DND-41 (cell line): ENCODE measurements at regions not wholly inside any gene's neighbourhood (a gene's known extent, or its start where the extent isn't known, plus 50 kb on each side); places are given as distances from the start of the nearest gene placed in this dataset.

Source experiments
- ATAC-seq: fragments of 200-7000 bp; cut with Tn5 transposase; 3 replicates; pipeline ENCODE4 v1.9.1; 2021; ENCODE audit warnings: low read depth; ENCODE audit not compliant: insufficient read depth
- DNase-seq: peaks from one replicate; pipeline ENCODE4 v3.0.0-alpha.2; 2020
- H2AFZ ChIP-seq: 2 replicates; pipeline ENCODE4 v1.6.0; 2012; ENCODE audit warnings: low read depth, low read length
- H3K27ac ChIP-seq: 2 replicates; pipeline ENCODE4 v1.5.1; 2012; ENCODE audit warnings: low read length, inconsistent platforms
- H3K27me3 ChIP-seq: fragments of 200-600 bp; sonication (generic); 2 replicates; pipeline ENCODE4 v1.6.0; 2012; ENCODE audit warnings: low read length, mild to moderate bottlenecking, inconsistent platforms; ENCODE audit not compliant: insufficient read depth, poor library complexity
- H3K36me3 ChIP-seq: 2 replicates; pipeline ENCODE4 v1.5.1; 2012; ENCODE audit warnings: low read length, inconsistent platforms; ENCODE audit not compliant: insufficient read depth
- H3K4me1 ChIP-seq: 2 replicates; pipeline ENCODE4 v1.5.1; 2012; ENCODE audit warnings: mild to moderate bottlenecking, low read length; ENCODE audit not compliant: insufficient read depth
- H3K4me2 ChIP-seq: 2 replicates; pipeline ENCODE4 v1.6.0; 2012; ENCODE audit warnings: mild to moderate bottlenecking, moderate library complexity, low read length, inconsistent platforms; ENCODE audit not compliant: insufficient read depth
- H3K4me3 ChIP-seq, 2 experiments: fragments of 200-600 bp in 1 of 2; shearing (Covaris generic) in 1 of 2; 2 replicates each; pipeline ENCODE4 v1.5.1; 2012 to 2016; ENCODE audit warnings: inconsistent platforms in 2 of 2, low read length in 2 of 2, mild to moderate bottlenecking in 2 of 2, low read depth in 1 of 2, moderate library complexity in 1 of 2
- H3K79me2 ChIP-seq: 2 replicates; pipeline ENCODE4 v1.6.0; 2012; ENCODE audit warnings: low read length, inconsistent platforms; ENCODE audit not compliant: insufficient read depth
- H3K9ac ChIP-seq: 2 replicates; pipeline ENCODE4 v1.6.0; 2012; ENCODE audit warnings: low read depth, mild to moderate bottlenecking, inconsistent platforms, low read length, moderate library complexity
- H3K9me3 ChIP-seq: 2 replicates; pipeline ENCODE4 v1.5.1; 2012; ENCODE audit warnings: low read length, moderate library complexity, mild to moderate bottlenecking, inconsistent platforms; ENCODE audit not compliant: insufficient read depth, severe bottlenecking
- H4K20me1 ChIP-seq: 2 replicates; pipeline ENCODE4 v1.6.0; 2012; ENCODE audit warnings: low read length; ENCODE audit not compliant: insufficient read depth
- EZH2 ChIP-seq: IDR thresholded peaks from 3 replicates; pipeline ENCODE4 v1.6.1; 2012; ENCODE audit warnings: borderline replicate concordance, low read depth, mild to moderate bottlenecking, moderate library complexity, low read length, inconsistent platforms; ENCODE audit not compliant: severe bottlenecking
- TF ChIP-seq, protein P1 (sequence below): IDR thresholded peaks from 2 replicates; pipeline ENCODE4 v1.5.1; 2012; ENCODE audit warnings: borderline replicate concordance, low read length, moderate library complexity, mild to moderate bottlenecking; ENCODE audit not compliant: poor library complexity, severe bottlenecking; ENCODE audit errors: extremely low read depth

DNA sequence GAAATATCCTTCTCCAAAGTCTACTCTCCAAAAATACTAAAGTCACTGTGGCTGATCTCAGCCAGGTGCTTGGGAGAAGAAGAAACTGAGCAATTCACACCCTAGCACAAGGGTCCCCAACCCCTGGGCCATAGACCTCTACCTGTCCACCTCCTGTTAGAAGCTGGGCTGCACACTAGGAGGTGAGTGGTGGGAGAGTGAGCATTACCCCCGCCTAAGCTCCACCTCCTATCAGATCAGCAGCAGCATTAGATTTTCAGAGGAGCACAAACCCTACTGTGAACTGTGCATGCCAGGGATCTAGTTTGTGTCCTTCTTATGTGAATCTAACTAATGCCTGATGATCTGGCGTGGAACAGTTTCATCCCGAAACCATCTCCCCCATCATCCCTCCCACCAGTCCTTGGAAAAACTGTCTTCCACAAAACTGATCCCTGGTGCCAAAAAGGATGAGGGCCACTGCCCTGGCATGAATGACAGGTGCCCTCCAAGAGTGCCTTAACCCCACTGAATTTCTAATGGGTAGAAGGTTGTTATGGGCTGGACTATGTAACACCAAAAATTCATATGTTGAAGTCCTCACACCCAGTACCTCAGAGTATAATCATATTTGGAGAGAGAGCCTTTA lies 109.2 kb upstream of the CDYL start:
- no peak for ATAC-seq
- TF ChIP-seq, protein P1, sequence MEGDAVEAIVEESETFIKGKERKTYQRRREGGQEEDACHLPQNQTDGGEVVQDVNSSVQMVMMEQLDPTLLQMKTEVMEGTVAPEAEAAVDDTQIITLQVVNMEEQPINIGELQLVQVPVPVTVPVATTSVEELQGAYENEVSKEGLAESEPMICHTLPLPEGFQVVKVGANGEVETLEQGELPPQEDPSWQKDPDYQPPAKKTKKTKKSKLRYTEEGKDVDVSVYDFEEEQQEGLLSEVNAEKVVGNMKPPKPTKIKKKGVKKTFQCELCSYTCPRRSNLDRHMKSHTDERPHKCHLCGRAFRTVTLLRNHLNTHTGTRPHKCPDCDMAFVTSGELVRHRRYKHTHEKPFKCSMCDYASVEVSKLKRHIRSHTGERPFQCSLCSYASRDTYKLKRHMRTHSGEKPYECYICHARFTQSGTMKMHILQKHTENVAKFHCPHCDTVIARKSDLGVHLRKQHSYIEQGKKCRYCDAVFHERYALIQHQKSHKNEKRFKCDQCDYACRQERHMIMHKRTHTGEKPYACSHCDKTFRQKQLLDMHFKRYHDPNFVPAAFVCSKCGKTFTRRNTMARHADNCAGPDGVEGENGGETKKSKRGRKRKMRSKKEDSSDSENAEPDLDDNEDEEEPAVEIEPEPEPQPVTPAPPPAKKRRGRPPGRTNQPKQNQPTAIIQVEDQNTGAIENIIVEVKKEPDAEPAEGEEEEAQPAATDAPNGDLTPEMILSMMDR, result no peak
- TF ChIP-seq EZH2, result no peak

DNA sequence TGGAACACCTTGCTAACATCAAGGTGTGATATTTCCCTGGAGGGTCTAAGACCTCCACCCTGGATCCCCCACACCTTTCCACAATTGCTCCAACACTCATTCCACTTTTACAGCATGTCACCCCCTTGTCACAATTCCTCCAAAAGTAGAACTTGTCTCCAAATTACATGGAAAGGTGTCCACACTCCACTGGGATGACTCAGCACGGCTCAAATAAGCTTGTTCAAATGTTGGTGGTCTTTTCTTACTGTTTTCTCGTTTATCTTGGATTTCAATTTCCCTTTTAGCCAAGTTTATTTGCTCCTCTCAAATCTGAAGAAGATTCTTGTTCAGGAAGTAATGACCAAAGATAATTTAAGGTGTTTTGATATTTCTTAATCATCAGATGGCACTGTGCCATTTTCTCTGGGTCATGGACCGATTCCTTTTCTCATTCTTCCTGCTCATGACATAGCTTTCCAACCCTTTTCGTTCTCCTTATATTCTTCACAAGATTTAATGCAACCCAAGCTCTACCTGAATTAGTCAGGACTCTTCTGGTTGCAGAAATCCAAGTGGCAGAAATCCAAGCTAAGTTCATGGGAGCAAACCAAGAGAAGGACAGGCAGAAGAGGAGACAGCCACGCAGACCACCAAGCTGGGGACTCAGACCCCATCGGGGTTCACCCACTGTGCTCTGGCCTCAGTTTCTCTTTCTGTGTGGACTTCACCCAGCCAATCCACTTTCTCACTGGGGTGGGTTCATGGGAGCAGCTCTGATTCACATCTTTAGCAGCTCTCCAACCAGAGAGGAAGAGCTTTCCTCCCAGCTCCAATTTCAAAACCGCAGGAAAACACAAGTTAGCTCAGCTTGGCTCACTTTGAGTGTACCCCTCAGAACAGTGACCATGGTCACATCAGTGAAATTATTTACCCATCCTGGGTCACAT lies 110.5 kb upstream of the CDYL start:
- DNase-seq, result no peak
- no peaks in the 10 kb centered on the region for H3K79me2 ChIP-seq
- H3K4me2 ChIP-seq, result no peak overlapping the region
- no peaks in the 10 kb centered on the region for H3K36me3 ChIP-seq
- H3K9ac ChIP-seq, result no peak overlapping the region
- no peaks in the 10 kb centered on the region for H4K20me1 ChIP-seq
- H3K4me3 ChIP-seq, result no peak overlapping the region
- H3K27ac ChIP-seq, result no peak overlapping the region
- TF ChIP-seq, protein P1, result no peak
- no peak for TF ChIP-seq EZH2
- ATAC-seq, result no peak
- H3K27me3 ChIP-seq, result peaks cover 8% of the 10 kb centered on the region
- no peaks in the 10 kb centered on the region for H3K4me1 ChIP-seq
- H3K9me3 ChIP-seq, result no peaks in the 10 kb centered on the region
- no peak overlapping the region for H2AFZ ChIP-seq

More for the DNA sequence above, 109.2 kb upstream of the CDYL start:
- Histone ChIP-seq H3K79me2 (no peaks in the 10 kb centered on the region), H3K27me3 (peaks cover 8% of the 10 kb centered on the region), H3K27ac (no peak overlapping the region), H3K9me3 (no peaks in the 10 kb centered on the region), H3K9ac (no peak overlapping the region), H2AFZ (no peak overlapping the region), H4K20me1 (no peaks in the 10 kb centered on the region), H3K4me2 (no peak overlapping the region), H3K4me3 (no peak overlapping the region), H3K36me3 (no peaks in the 10 kb centered on the region), H3K4me1 (no peaks in the 10 kb centered on the region)
- DNase-seq, result no peak

DNA sequence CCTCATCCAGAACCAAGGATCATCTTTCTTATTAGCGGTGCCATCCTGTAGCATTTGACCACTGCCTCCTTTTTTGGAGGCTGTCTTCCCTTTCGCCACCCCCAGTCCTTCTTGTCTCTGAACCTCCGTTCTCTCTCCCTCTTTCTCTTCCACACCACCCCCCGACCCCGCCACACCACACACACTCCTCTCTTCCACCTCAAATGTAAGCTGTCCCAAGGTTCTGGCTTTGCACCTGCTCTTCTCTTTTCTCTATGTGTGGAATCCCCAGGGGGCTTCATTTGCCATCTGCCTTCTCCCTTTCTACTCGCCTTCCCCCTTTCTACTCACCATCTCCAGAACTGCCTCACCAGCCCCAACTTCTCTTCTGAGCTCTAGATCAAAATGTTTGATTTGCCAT lies 111.3 kb upstream of the CDYL start:
- Histone ChIP-seq H3K9me3 (no peaks in the 10 kb centered on the region), H3K9ac (no peak overlapping the region), H3K27me3 (peaks cover 8% of the 10 kb centered on the region), H3K4me2 (no peak overlapping the region), H3K79me2 (no peaks in the 10 kb centered on the region), H3K4me1 (no peaks in the 10 kb centered on the region), H3K36me3 (no peaks in the 10 kb centered on the region), H4K20me1 (no peaks in the 10 kb centered on the region), H2AFZ (no peak overlapping the region), H3K27ac (no peak overlapping the region), H3K4me3 (no peak overlapping the region)
- DNase-seq, result no peak
- TF ChIP-seq EZH2, result no peak
- TF ChIP-seq, protein P1, result no peak
- ATAC-seq, result no peak
